H1 (cell line): ENCODE measurements at regions not wholly inside any gene's neighbourhood (a gene's known extent, or its start where the extent isn't known, plus 50 kb on each side); places are given as distances from the start of the nearest gene placed in this dataset.

ENCODE experiments used
- CTCF ChIA-PET: fragments of 300-600 bp; sonication (Branson Sonifier 250); formaldehyde crosslinking; loops from one replicate; lab custom pipeline; 2021; ENCODE audit not compliant: partially characterized antibody; lab: Charles Lee
- POLR2A ChIA-PET: fragments of 300-600 bp; sonication (Branson Sonifier 250); formaldehyde crosslinking; loops from one replicate; lab custom pipeline; 2021; ENCODE audit warnings: inconsistent platforms; ENCODE audit not compliant: partially characterized antibody; lab: Charles Lee
- DNase-seq, 2 experiments: peaks; one replicate each; pipeline versions ENCODE4 v3.0.0 to v3.0.0-alpha.2; 2010 to 2022; ENCODE audit warnings: low spot score in 2 of 2, low read depth in 1 of 2, mixed read lengths in 1 of 2
- FAIRE-seq: peaks from 2 replicates; lab custom pipeline; 2011; peaks lifted over from hg19 to GRCh38; lab: Jason Lieb, UNC
- H2AFZ ChIP-seq: 2 replicates; pipeline ENCODE4 v1.8.1; 2012; ENCODE audit warnings: low read length, inconsistent platforms
- H2AK5ac ChIP-seq: 2 replicates; pipeline ENCODE4 v1.6.1; 2013; ENCODE audit warnings: low read depth, low read length
- H2BK120ac ChIP-seq: replicated peaks from 2 replicates; pipeline ENCODE3; 2013; ENCODE audit warnings: low read depth, low read length, inconsistent platforms
- H2BK12ac ChIP-seq: 2 replicates; pipeline ENCODE4 v1.6.1; 2013; ENCODE audit warnings: low read depth, low read length
- H2BK15ac ChIP-seq: 2 replicates; pipeline ENCODE4 v1.6.1; 2013; ENCODE audit warnings: low read length
- H2BK20ac ChIP-seq: 2 replicates; pipeline ENCODE4 v1.6.1; 2013; ENCODE audit warnings: low read length
- H2BK5ac ChIP-seq: 2 replicates; pipeline ENCODE4 v1.6.1; 2013; ENCODE audit warnings: low read depth, low read length
- H3K14ac ChIP-seq: 2 replicates; pipeline ENCODE4 v1.6.1; 2013; ENCODE audit warnings: inconsistent platforms; ENCODE audit not compliant: insufficient read length
- H3K18ac ChIP-seq: 2 replicates; pipeline ENCODE4 v1.6.1; 2013; ENCODE audit warnings: low read length; ENCODE audit errors: extremely low read depth
- H3K23ac ChIP-seq: 2 replicates; pipeline ENCODE4 v1.6.1; 2013; ENCODE audit warnings: inconsistent platforms; ENCODE audit not compliant: insufficient read length
- H3K23me2 ChIP-seq: 2 replicates; pipeline ENCODE4 v1.6.1; 2013; ENCODE audit warnings: low read depth, low read length
- H3K27ac ChIP-seq: 2 replicates; pipeline ENCODE4 v1.6.1; 2011; ENCODE audit warnings: low read depth, low read length, inconsistent platforms
- H3K27me3 ChIP-seq, 4 experiments: replicated peaks in 1 of 4; 1 replicate in 1 of 4; 2 replicates in 3 of 4; pipeline versions ENCODE4 v1.6.1 to v1.8.1; 2011 to 2013; ENCODE audit warnings: low read length in 3 of 4, mild to moderate bottlenecking in 3 of 4, inconsistent platforms in 2 of 4, mixed read lengths in 2 of 4, moderate library complexity in 1 of 4; ENCODE audit not compliant: control insufficient read depth in 3 of 4, insufficient read depth in 3 of 4; ENCODE audit errors: extremely low read depth in 1 of 4
- H3K36me3 ChIP-seq, 4 experiments: 2 replicates each; pipeline versions ENCODE4 v1.6.1 to v1.8.1; 2011 to 2013; ENCODE audit warnings: mild to moderate bottlenecking in 4 of 4, low read length in 3 of 4, moderate library complexity in 2 of 4, control low read depth in 1 of 4, inconsistent platforms in 1 of 4; ENCODE audit not compliant: insufficient read depth in 4 of 4, control insufficient read depth in 2 of 4
- H3K4ac ChIP-seq: replicated peaks from 2 replicates; pipeline ENCODE3; 2013; ENCODE audit warnings: low read length, low read depth, mixed read lengths, inconsistent platforms; ENCODE audit not compliant: insufficient read length
- H3K4me1 ChIP-seq, 4 experiments: replicated peaks in 1 of 4; 1 replicate in 1 of 4; 2 replicates in 3 of 4; pipeline versions ENCODE4 v1.6.1 to v1.8.1; 2011 to 2013; ENCODE audit warnings: low read length in 3 of 4, inconsistent platforms in 2 of 4, mixed read lengths in 1 of 4; ENCODE audit not compliant: insufficient read depth in 4 of 4, control insufficient read depth in 3 of 4
- H3K4me2 ChIP-seq, 2 experiments: 2 replicates each; pipeline versions ENCODE4 v1.6.1 to v1.8.1; 2011 to 2013; ENCODE audit warnings: low read depth in 2 of 2, low read length in 2 of 2, control low read depth in 1 of 2, inconsistent platforms in 1 of 2, mild to moderate bottlenecking in 1 of 2; ENCODE audit not compliant: insufficient read depth in 1 of 2
- H3K4me3 ChIP-seq, 4 experiments: fragments of 200-600, 300-600 bp in 1 of 4; sonication (generic), shearing (Covaris generic), sonication (Bioruptor Twin) in 1 of 4; 2 replicates each; pipeline versions ENCODE4 v1.5.1 to v1.8.1; 2011 to 2016; ENCODE audit warnings: low read length in 4 of 4, low read depth in 3 of 4, control low read depth in 2 of 4, inconsistent platforms in 2 of 4, mild to moderate bottlenecking in 2 of 4, mixed read lengths in 1 of 4, moderate library complexity in 1 of 4; ENCODE audit not compliant: insufficient read depth in 2 of 4; ENCODE audit errors: extremely low read depth in 1 of 4
- H3K56ac ChIP-seq: replicated peaks from 2 replicates; pipeline ENCODE3; 2013; ENCODE audit warnings: low read depth, mild to moderate bottlenecking, mixed read lengths, low read length, inconsistent platforms; ENCODE audit not compliant: insufficient read length
- H3K79me1 ChIP-seq: 2 replicates; pipeline ENCODE4 v1.6.1; 2013; ENCODE audit warnings: low read depth, low read length, control low read depth
- H3K79me2 ChIP-seq, 2 experiments: 2 replicates each; pipeline versions ENCODE4 v1.6.1 to v1.8.1; 2012 to 2013; ENCODE audit warnings: low read length in 2 of 2, mild to moderate bottlenecking in 2 of 2, inconsistent platforms in 1 of 2; ENCODE audit not compliant: insufficient read depth in 2 of 2, control insufficient read depth in 1 of 2
- H3K9ac ChIP-seq, 4 experiments: replicated peaks in 1 of 4; 1 replicate in 1 of 4; 2 replicates in 3 of 4; pipeline versions ENCODE4 v1.6.1 to v1.8.1; 2011 to 2013; ENCODE audit warnings: low read depth in 3 of 4, low read length in 3 of 4, control low read depth in 2 of 4, mild to moderate bottlenecking in 2 of 4, moderate library complexity in 2 of 4, inconsistent platforms in 1 of 4; ENCODE audit errors: extremely low read depth in 1 of 4
- H3K9me3 ChIP-seq, 2 experiments: 2 replicates each; pipeline versions ENCODE4 v1.6.1 to v1.8.1; 2012 to 2013; ENCODE audit warnings: mild to moderate bottlenecking in 2 of 2, moderate library complexity in 2 of 2, control low read depth in 1 of 2, inconsistent platforms in 1 of 2, low read depth in 1 of 2, low read length in 1 of 2, mixed read lengths in 1 of 2; ENCODE audit not compliant: insufficient read depth in 2 of 2
- H4K20me1 ChIP-seq, 2 experiments: replicated peaks in 1 of 2; 2 replicates each; pipeline versions ENCODE3 to v1.8.1; 2011 to 2013; ENCODE audit warnings: inconsistent platforms in 2 of 2, low read length in 2 of 2, mild to moderate bottlenecking in 1 of 2; ENCODE audit not compliant: insufficient read depth in 2 of 2, control insufficient read depth in 1 of 2
- H4K5ac ChIP-seq: 2 replicates; pipeline ENCODE4 v1.6.1; 2013; ENCODE audit warnings: low read length, low read depth, mixed read lengths, inconsistent platforms; ENCODE audit not compliant: insufficient read length
- H4K8ac ChIP-seq: 2 replicates; pipeline ENCODE4 v1.8.0; 2013; ENCODE audit warnings: mild to moderate bottlenecking, moderate library complexity, low read length, inconsistent platforms; ENCODE audit not compliant: insufficient read depth; ENCODE audit errors: extremely low read depth
- H4K91ac ChIP-seq: replicated peaks from 2 replicates; pipeline ENCODE3; 2013; ENCODE audit warnings: low read length, mixed read lengths, inconsistent platforms; ENCODE audit not compliant: insufficient read length
- BACH1 ChIP-seq: IDR thresholded peaks from 2 replicates; pipeline ENCODE4 v1.6.1; 2012; ENCODE audit warnings: low read length, improper control_type of control experiment
- BCL11A ChIP-seq, 2 experiments: IDR thresholded peaks; one replicate each; pipeline ENCODE4 v1.6.1; 2011; ENCODE audit warnings: low read depth in 2 of 2, low read length in 2 of 2, mild to moderate bottlenecking in 2 of 2
- CHD2 ChIP-seq: IDR thresholded peaks from 2 replicates; pipeline ENCODE4 v1.6.1; 2012; ENCODE audit warnings: low read length, improper control_type of control experiment
- CTCF ChIP-seq, 3 experiments: IDR thresholded peaks; 1 replicate in 2 of 3; 2 replicates in 1 of 3; pipeline versions ENCODE4 v1.5.1 to v1.6.1; 2011; ENCODE audit warnings: low read length in 3 of 3, mild to moderate bottlenecking in 3 of 3, inconsistent platforms in 2 of 3, low read depth in 1 of 3, moderate library complexity in 1 of 3; ENCODE audit not compliant: insufficient read depth in 1 of 3; ENCODE audit errors: control extremely low read depth in 1 of 3
- EP300 ChIP-seq, 2 experiments: IDR thresholded peaks; 1 replicate in 1 of 2; 2 replicates in 1 of 2; pipeline ENCODE4 v1.6.1; 2011 to 2012; ENCODE audit warnings: low read depth in 2 of 2, low read length in 2 of 2, mild to moderate bottlenecking in 2 of 2, borderline replicate concordance in 1 of 2, inconsistent platforms in 1 of 2, moderate library complexity in 1 of 2
- HDAC6 ChIP-seq: IDR thresholded peaks from one replicate; pipeline ENCODE4 v1.7.1; 2012; ENCODE audit warnings: low read depth, mild to moderate bottlenecking, inconsistent platforms, low read length, moderate library complexity
- NANOG ChIP-seq: IDR thresholded peaks from 2 replicates; pipeline ENCODE4 v1.6.1; 2011; ENCODE audit warnings: low read length, low read depth, mild to moderate bottlenecking, inconsistent platforms; ENCODE audit not compliant: insufficient read depth, poor library complexity, severe bottlenecking
- POLR2A ChIP-seq, 2 experiments: IDR thresholded peaks; 1 replicate in 1 of 2; 2 replicates in 1 of 2; pipeline ENCODE4 v1.6.1; 2011; ENCODE audit warnings: low read depth in 2 of 2, low read length in 2 of 2, mild to moderate bottlenecking in 2 of 2; ENCODE audit errors: control extremely low read depth in 1 of 2
- SP2 ChIP-seq: IDR thresholded peaks from 2 replicates; pipeline ENCODE4 v1.6.1; 2012; ENCODE audit warnings: mild to moderate bottlenecking, low read length, inconsistent platforms
- SRF ChIP-seq: IDR thresholded peaks from 2 replicates; pipeline ENCODE4 v1.6.1; 2011; ENCODE audit warnings: mild to moderate bottlenecking, low read depth, low read length, moderate library complexity
- SUZ12 ChIP-seq: fragments of 200-600 bp; sonication (generic); IDR thresholded peaks from 2 replicates; pipeline ENCODE4 v1.6.1; 2012; ENCODE audit warnings: mild to moderate bottlenecking, inconsistent platforms, low read length, moderate library complexity, mixed read lengths
- WGBS, 2 experiments: shearing (Covaris generic) in 1 of 2; methylation state at CpG; one replicate each; pipeline versions ENCODE4 v1.1.6 to v1.1.7; 2013 to 2015; ENCODE audit warnings: low lambda C conversion rate in 2 of 2, mixed read lengths in 2 of 2, inconsistent platforms in 1 of 2, low coverage in 1 of 2, missing lambda C conversion rate in 1 of 2; ENCODE audit not compliant: insufficient replicate concordance in 2 of 2, insufficient coverage in 1 of 2, insufficient read length in 1 of 2; ENCODE audit errors: extremely low coverage in 1 of 2, missing lambda C conversion rate in 1 of 2; 5-methylcytosine and 5-hydroxymethylcytosine counted together
- TF ChIP-seq, protein P1 (sequence below): IDR thresholded peaks from 2 replicates; pipeline ENCODE4 v1.6.1; 2011; ENCODE audit warnings: low read depth, mild to moderate bottlenecking, low read length; ENCODE audit not compliant: insufficient read depth

DNA sequence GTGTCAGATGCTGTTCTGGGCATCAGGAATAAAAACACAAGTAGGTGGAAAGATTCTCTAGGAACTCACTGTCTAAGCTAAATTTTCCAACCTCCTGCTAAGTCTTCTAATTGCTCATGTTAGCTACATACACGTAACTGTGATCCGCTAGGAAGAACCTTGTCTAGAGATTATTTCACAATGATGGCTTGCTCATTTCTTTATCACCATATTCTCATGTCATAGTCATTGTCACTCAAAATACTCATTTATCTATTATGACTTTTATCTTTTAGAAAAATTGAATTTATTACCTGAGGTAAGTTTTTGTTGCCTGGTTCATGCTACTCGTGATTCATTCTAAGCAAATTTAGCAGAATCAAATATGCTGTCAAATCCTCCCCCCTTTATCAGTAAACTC is 1402.4 kb upstream of the FLRT2 start:
- FAIRE-seq, result no peak
- H3K23me2 ChIP-seq, result no peaks in the 10 kb centered on the region
- no peaks in the 10 kb centered on the region for H3K27me3 ChIP-seq
- H2BK15ac ChIP-seq, result no peak overlapping the region
- CTCF ChIA-PET, result no interaction called here
- H3K4me3 ChIP-seq, result no peak overlapping the region
- no peak for TF ChIP-seq EP300 (IDR thresholded peaks at IDR 0.05; ENCODE audit: borderline replicate concordance in 1 of 2, low read depth in 2 of 2, low read length in 2 of 2)
- TF ChIP-seq SRF, result no peak
- TF ChIP-seq NANOG, result no peak
- no peak for TF ChIP-seq SP2
- TF ChIP-seq CHD2, result no peak
- TF ChIP-seq SUZ12, result no peak
- TF ChIP-seq POLR2A (IDR thresholded peaks at IDR 0.05; ENCODE audit: control extremely low read depth in 1 of 2, low read depth in 2 of 2, low read length in 2 of 2), result no peak
- TF ChIP-seq, protein P1, sequence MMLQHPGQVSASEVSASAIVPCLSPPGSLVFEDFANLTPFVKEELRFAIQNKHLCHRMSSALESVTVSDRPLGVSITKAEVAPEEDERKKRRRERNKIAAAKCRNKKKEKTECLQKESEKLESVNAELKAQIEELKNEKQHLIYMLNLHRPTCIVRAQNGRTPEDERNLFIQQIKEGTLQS, result no peak
- TF ChIP-seq HDAC6, result no peak
- no peak for TF ChIP-seq BACH1
- no peak for TF ChIP-seq BCL11A (IDR thresholded peaks at IDR 0.05; ENCODE audit: low read depth in 2 of 2, low read length in 2 of 2)
- TF ChIP-seq CTCF (IDR thresholded peaks at IDR 0.05; ENCODE audit: control extremely low read depth in 1 of 3, insufficient read depth in 1 of 3, low read depth in 1 of 3, low read length in 3 of 3), result no peak
- WGBS, 2 experiments, result 62% methylated on average over 3 of the region's 3 CpGs; no CpG with 5 or more reads in 1 of the 2 experiments
- no peaks in the 10 kb centered on the region for H3K79me1 ChIP-seq
- H2BK5ac ChIP-seq, result no peak overlapping the region
- no peaks in the 10 kb centered on the region for H3K79me2 ChIP-seq
- no peak overlapping the region for H2BK120ac ChIP-seq
- H3K18ac ChIP-seq, result no peak overlapping the region
- no peak overlapping the region for H4K91ac ChIP-seq
- H4K5ac ChIP-seq, result no peak overlapping the region
- no peak overlapping the region for H2AFZ ChIP-seq
- H4K8ac ChIP-seq, result no peak overlapping the region
- H3K23ac ChIP-seq, result no peak overlapping the region
- no peaks in the 10 kb centered on the region for H3K9me3 ChIP-seq
- no peak overlapping the region for H3K56ac ChIP-seq
- no peak overlapping the region for H2BK12ac ChIP-seq
- no peaks in the 10 kb centered on the region for H3K36me3 ChIP-seq
- H3K4me2 ChIP-seq, result no peak overlapping the region
- no peak overlapping the region for H3K4ac ChIP-seq
- no peak overlapping the region for H3K9ac ChIP-seq
- no peaks in the 10 kb centered on the region for H3K4me1 ChIP-seq
- H2BK20ac ChIP-seq, result no peak overlapping the region
- no peaks in the 10 kb centered on the region for H4K20me1 ChIP-seq
- no peak overlapping the region for H3K27ac ChIP-seq
- H2AK5ac ChIP-seq, result no peak overlapping the region
- POLR2A ChIA-PET, result no interaction called here
- H3K14ac ChIP-seq, result no peak overlapping the region
- no peak for DNase-seq
